ENCODE measurements at regions not wholly inside any gene's neighbourhood (a gene's known extent, or its start where the extent isn't known, plus 50 kb on each side); places are given as distances from the start of the nearest gene placed in this dataset.

GRCh38 chr19:31817971-31818797 is 468.9 kb upstream of the TSHZ3 start:
- no peak for TF ChIP-seq CTCF (IDR thresholded peaks at IDR 0.05)
- no peak for TF ChIP-seq POLR2A (IDR thresholded peaks at IDR 0.05)
